Stomach (tissue), 4 donors: ENCODE measurements at regions not wholly inside any gene's neighbourhood (a gene's known extent, or its start where the extent isn't known, plus 50 kb on each side); places are given as distances from the start of the nearest gene placed in this dataset.

Source experiments
- POLR2A ChIP-seq, 4 donors: fragments of 450-650 bp; IDR thresholded peaks; one replicate each; pipeline ENCODE4 v1.6.1; 2016; ENCODE audit warnings: antibody characterized with exemption in 4 of 4, control low read depth in 2 of 4, mild to moderate bottlenecking in 1 of 4, moderate library complexity in 1 of 4
- POLR2AphosphoS5 ChIP-seq, 3 donors: sonication (generic); formaldehyde crosslinking; IDR thresholded peaks; one replicate each; pipeline ENCODE4 v1.6.1; 2016; ENCODE audit warnings: antibody characterized with exemption in 3 of 3
- TF ChIP-seq, protein P1 (sequence below), 7 experiments: fragments of 450-650 bp in 4 of 7; fragments of 200-600 bp in 3 of 7; sonication (generic) in 3 of 7; IDR thresholded peaks; one replicate each; pipeline ENCODE4 v1.5.1; 2016 to 2019; ENCODE audit warnings: antibody characterized with exemption in 7 of 7, control low read depth in 2 of 7, mild to moderate bottlenecking in 1 of 7

DNA sequence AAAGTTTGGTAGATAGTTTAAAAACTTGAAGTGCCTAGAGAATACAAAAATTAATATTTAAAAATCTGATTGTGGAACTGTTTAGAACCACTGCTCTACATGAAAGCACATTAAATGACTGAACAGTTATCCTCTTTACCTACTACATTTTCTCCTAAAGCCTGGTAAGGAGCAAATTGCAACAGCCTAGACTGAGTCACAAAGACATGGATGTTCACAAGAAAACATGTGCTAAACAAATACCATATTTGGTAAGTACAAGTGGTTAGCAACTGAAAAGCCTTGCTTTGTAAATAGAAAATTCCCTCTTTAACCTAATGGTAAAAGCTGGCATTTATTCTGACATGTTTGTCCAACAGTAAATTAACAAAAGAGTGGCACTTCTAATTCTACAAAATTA is 203.1 kb downstream of the FBXO8 start:
- TF ChIP-seq, protein P1, sequence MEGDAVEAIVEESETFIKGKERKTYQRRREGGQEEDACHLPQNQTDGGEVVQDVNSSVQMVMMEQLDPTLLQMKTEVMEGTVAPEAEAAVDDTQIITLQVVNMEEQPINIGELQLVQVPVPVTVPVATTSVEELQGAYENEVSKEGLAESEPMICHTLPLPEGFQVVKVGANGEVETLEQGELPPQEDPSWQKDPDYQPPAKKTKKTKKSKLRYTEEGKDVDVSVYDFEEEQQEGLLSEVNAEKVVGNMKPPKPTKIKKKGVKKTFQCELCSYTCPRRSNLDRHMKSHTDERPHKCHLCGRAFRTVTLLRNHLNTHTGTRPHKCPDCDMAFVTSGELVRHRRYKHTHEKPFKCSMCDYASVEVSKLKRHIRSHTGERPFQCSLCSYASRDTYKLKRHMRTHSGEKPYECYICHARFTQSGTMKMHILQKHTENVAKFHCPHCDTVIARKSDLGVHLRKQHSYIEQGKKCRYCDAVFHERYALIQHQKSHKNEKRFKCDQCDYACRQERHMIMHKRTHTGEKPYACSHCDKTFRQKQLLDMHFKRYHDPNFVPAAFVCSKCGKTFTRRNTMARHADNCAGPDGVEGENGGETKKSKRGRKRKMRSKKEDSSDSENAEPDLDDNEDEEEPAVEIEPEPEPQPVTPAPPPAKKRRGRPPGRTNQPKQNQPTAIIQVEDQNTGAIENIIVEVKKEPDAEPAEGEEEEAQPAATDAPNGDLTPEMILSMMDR (IDR thresholded peaks at IDR 0.05) = no peak
- TF ChIP-seq POLR2AphosphoS5 (IDR thresholded peaks at IDR 0.05) = no peak
- TF ChIP-seq POLR2A (IDR thresholded peaks at IDR 0.05) = no peak
